ENCODE measurements at regions not wholly inside any gene's neighbourhood (a gene's known extent, or its start where the extent isn't known, plus 50 kb on each side); places are given as distances from the start of the nearest gene placed in this dataset.

- no peak overlapping the region for H3K4me3 ChIP-seq (replicated peaks; ENCODE audit: low read depth, low read length)
- TF ChIP-seq, protein P1, sequence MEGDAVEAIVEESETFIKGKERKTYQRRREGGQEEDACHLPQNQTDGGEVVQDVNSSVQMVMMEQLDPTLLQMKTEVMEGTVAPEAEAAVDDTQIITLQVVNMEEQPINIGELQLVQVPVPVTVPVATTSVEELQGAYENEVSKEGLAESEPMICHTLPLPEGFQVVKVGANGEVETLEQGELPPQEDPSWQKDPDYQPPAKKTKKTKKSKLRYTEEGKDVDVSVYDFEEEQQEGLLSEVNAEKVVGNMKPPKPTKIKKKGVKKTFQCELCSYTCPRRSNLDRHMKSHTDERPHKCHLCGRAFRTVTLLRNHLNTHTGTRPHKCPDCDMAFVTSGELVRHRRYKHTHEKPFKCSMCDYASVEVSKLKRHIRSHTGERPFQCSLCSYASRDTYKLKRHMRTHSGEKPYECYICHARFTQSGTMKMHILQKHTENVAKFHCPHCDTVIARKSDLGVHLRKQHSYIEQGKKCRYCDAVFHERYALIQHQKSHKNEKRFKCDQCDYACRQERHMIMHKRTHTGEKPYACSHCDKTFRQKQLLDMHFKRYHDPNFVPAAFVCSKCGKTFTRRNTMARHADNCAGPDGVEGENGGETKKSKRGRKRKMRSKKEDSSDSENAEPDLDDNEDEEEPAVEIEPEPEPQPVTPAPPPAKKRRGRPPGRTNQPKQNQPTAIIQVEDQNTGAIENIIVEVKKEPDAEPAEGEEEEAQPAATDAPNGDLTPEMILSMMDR (IDR thresholded peaks at IDR 0.05; ENCODE audit: low read length, missing control alignments): no peak
- DNase-seq (ENCODE audit: low read depth): no peak
Measured at GRCh38 chr2:66362701-66363100, 72.2 kb upstream of the MEIS1 start.

GRCh38 chr2:66346231-66346664 is 88.7 kb upstream of the MEIS1 start:
- no peak for DNase-seq (ENCODE audit: low read depth)
- H3K4me3 ChIP-seq (replicated peaks; ENCODE audit: low read depth, low read length): no peak overlapping the region
- TF ChIP-seq, protein P1 (IDR thresholded peaks at IDR 0.05; ENCODE audit: low read length, missing control alignments): no peak

DNA sequence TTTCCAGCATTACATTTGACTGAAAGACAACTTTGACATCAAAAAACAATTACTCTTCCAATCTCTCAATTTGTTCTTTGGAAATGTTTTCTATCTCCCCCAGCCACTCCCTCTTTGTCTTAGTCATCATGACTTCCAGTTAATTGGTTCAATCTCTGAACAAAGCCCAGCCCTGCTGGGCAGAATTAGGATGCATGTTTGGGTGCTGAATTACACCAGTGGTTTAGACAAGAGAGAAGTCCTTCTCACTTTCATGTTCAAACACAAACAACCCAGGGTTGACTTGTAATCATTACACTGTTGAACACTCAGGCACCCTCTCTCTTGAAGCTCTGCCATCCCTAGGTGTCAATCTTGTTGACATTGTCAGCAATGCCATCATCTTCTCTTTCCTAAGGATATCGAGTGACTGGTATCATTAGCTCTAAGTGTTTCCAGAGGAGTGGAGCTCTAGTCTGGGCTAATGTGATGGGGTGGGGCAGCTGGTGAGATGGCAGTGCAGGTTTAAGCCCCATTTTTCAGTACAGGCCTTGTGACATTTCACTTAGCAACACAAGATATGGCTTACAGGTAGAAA is 90.8 kb upstream of the MEIS1 start:
- TF ChIP-seq, protein P1 (IDR thresholded peaks at IDR 0.05; ENCODE audit: low read length, missing control alignments): no peak

DNA sequence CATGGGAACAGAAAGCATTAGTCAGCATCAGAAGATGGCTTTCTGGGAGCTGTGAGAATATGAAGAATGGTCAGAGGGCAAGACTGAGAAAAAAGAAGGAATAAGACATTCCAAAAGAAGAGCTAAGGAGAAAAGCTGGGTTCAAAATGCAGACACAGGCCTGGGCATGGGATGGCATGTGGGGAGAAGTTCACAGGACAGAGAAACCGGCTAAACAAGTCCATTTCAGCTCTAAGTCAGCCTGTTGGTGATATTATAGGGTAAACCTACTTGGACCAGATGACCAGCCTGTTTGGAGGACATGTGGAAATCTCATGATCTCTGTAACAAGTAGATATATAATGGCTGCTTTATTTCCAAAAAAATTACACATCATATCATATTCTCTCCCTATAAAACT is 91.7 kb upstream of the MEIS1 start:
- no peak overlapping the region for H3K4me3 ChIP-seq (replicated peaks; ENCODE audit: low read depth, low read length)
- DNase-seq (ENCODE audit: low read depth): no peak
- TF ChIP-seq, protein P1 (IDR thresholded peaks at IDR 0.05; ENCODE audit: low read length, missing control alignments): no peak

More for the DNA sequence above, 90.8 kb upstream of the MEIS1 start:
- no peak overlapping the region for H3K4me3 ChIP-seq (replicated peaks; ENCODE audit: low read depth, low read length)
- no peak for DNase-seq (ENCODE audit: low read depth)

GRCh38 chr2:66340521-66340920 is 94.4 kb upstream of the MEIS1 start:
- TF ChIP-seq, protein P1 (IDR thresholded peaks at IDR 0.05; ENCODE audit: low read length, missing control alignments): no peak
- no peak for DNase-seq (ENCODE audit: low read depth)

DNA sequence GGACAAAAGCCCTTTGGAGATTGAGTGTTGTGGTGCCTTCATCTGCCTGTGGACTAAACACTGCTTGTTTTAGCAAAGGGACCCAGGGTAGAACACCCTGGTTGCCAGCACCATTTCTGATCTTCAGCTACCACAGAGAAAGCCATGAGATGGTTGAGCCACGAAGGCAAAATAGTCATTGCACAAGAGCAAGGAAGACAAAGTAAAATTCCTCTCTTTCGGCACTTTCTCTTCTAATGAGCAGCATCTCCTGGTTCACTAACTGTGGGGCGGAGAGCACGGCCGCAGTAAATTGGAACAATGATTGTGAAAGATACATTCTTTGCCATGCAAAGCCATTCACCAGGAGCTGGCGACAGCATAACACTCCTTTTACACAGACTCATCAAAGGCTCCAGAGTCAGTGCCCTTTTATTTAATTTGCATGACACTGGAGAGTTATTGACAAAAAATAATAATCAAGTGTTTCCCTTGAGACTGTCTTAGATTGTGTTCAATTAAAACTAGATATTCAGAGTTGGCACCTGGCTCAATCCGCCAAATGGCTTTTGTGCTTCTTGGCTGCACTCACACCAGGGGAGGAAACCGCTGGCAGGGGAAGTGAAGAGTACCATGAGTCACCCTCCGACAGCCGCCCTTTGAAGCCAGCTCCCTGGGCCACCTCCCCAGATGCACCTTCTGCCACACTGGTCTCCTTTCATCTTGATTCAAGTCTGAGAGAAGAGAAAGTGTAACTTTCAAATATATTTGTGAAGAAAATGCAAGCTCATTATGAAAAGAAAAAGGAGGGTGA is 100.5 kb upstream of the MEIS1 start:
- no peak overlapping the region for H3K4me3 ChIP-seq (replicated peaks; ENCODE audit: low read depth, low read length)
- no peak for DNase-seq (ENCODE audit: low read depth)
- TF ChIP-seq, protein P1 (IDR thresholded peaks at IDR 0.05; ENCODE audit: low read length, missing control alignments): no peak

More at GRCh38 chr2:66340521-66340920, 94.4 kb upstream of the MEIS1 start:
- no peak overlapping the region for H3K4me3 ChIP-seq (replicated peaks; ENCODE audit: low read depth, low read length)

Measured in fibroblast of pulmonary artery (primary cell).